Retinal pigment epithelial cell (primary cell): ENCODE measurements at regions not wholly inside any gene's neighbourhood (a gene's known extent, or its start where the extent isn't known, plus 50 kb on each side); places are given as distances from the start of the nearest gene placed in this dataset.
"Not testable (repeated sequence)": the region's sequence is repeated elsewhere in the genome, so short reads cannot be mapped to it uniquely, and the experiment has no call there.

Experiments used
- DNase-seq: peaks from one replicate; pipeline ENCODE4 v3.0.0-alpha.2; 2010; ENCODE audit warnings: low read depth
- H3K4me3 ChIP-seq: 2 replicates; pipeline ENCODE4 v1.5.1; 2011; ENCODE audit warnings: mild to moderate bottlenecking, low read length, control low read depth, moderate library complexity
- CTCF ChIP-seq: conservative IDR thresholded peaks from 2 replicates; pipeline ENCODE4 v1.5.1; 2011; ENCODE audit warnings: low read depth, low read length, control low read depth, inconsistent platforms

GRCh38 chr14:56995010-56995409 lies 184.7 kb upstream of the OTX2 start:
- DNase-seq: no peak
- no peak overlapping the region for H3K4me3 ChIP-seq
- no peak for TF ChIP-seq CTCF

GRCh38 chr14:56992332-56992820 lies 182.1 kb upstream of the OTX2 start:
- DNase-seq: no peak
- no peak for TF ChIP-seq CTCF
- H3K4me3 ChIP-seq: no peak overlapping the region

GRCh38 chr14:56990991-56991627 lies 180.8 kb upstream of the OTX2 start:
- DNase-seq, H3K4me3 ChIP-seq: not testable (repeated sequence)

GRCh38 chr14:56989359-56989758 lies 179.1 kb upstream of the OTX2 start:
- DNase-seq: no peak
- no peak for TF ChIP-seq CTCF
- H3K4me3 ChIP-seq: no peak overlapping the region

GRCh38 chr14:56979936-56980335 lies 169.7 kb upstream of the OTX2 start:
- no peak for DNase-seq
- no peak overlapping the region for H3K4me3 ChIP-seq
- no peak for TF ChIP-seq CTCF

- H3K4me3 ChIP-seq: no peak overlapping the region
- no peak for TF ChIP-seq CTCF
- no peak for DNase-seq
Observed at GRCh38 chr14:56976211-56976610, 165.9 kb upstream of the OTX2 start.

GRCh38 chr14:56975521-56975920 lies 165.2 kb upstream of the OTX2 start:
- H3K4me3 ChIP-seq: no peak overlapping the region
- no peak for TF ChIP-seq CTCF
- no peak for DNase-seq
